EH (cell line): ENCODE measurements at regions not wholly inside any gene's neighbourhood (a gene's known extent, or its start where the extent isn't known, plus 50 kb on each side); places are given as distances from the start of the nearest gene placed in this dataset.
"Not testable (repeated sequence)": the region's sequence is repeated elsewhere in the genome, so short reads cannot be mapped to it uniquely, and the experiment has no call there.

Experiments
- DNase-seq: peaks from one replicate; pipeline ENCODE4 v3.0.0-alpha.2; 2015; ENCODE audit warnings: low read depth

GRCh38 chr12:5308996-5309395, 122.9 kb upstream of the NTF3 start:
- no peak for DNase-seq

- no peak for DNase-seq
Measured at GRCh38 chr12:5309654-5310053, 122.3 kb upstream of the NTF3 start.

GRCh38 chr12:5310151-5310550, 121.8 kb upstream of the NTF3 start:
- DNase-seq: peak; percentile 38

- peak; percentile 24 for DNase-seq
Measured at GRCh38 chr12:5317556-5317955, 114.4 kb upstream of the NTF3 start.

GRCh38 chr12:5318874-5319273, 113.0 kb upstream of the NTF3 start:
- DNase-seq: peak; percentile 73

GRCh38 chr12:5328669-5329517, 103.0 kb upstream of the NTF3 start:
- DNase-seq: no peak

GRCh38 chr12:5332551-5332950, 99.4 kb upstream of the NTF3 start:
- no peak for DNase-seq

- DNase-seq: no peak
Measured at GRCh38 chr12:5333096-5333495, 98.8 kb upstream of the NTF3 start.

- peak; percentile 2 for DNase-seq
Measured at GRCh38 chr12:5335069-5335468, 96.8 kb upstream of the NTF3 start.

GRCh38 chr12:5341086-5341485, 90.8 kb upstream of the NTF3 start:
- not testable (repeated sequence) for DNase-seq

- no peak for DNase-seq
Measured at GRCh38 chr12:5343711-5344110, 88.2 kb upstream of the NTF3 start.

GRCh38 chr12:5344131-5344530, 87.8 kb upstream of the NTF3 start:
- DNase-seq: no peak

GRCh38 chr12:5345534-5345933, 86.4 kb upstream of the NTF3 start:
- DNase-seq: no peak

- no peak for DNase-seq
Measured at GRCh38 chr12:5348057-5348456, 83.9 kb upstream of the NTF3 start.

GRCh38 chr12:5348491-5348890, 83.4 kb upstream of the NTF3 start:
- no peak for DNase-seq

- no peak for DNase-seq
Measured at GRCh38 chr12:5364036-5364770, 67.7 kb upstream of the NTF3 start.

GRCh38 chr12:5369298-5369697, 62.6 kb upstream of the NTF3 start:
- DNase-seq: no peak

GRCh38 chr12:5371631-5372030, 60.3 kb upstream of the NTF3 start:
- peak; percentile 46 for DNase-seq

GRCh38 chr12:5374713-5375112, 57.2 kb upstream of the NTF3 start:
- no peak for DNase-seq

GRCh38 chr12:5375547-5376295, 56.2 kb upstream of the NTF3 start:
- no peak for DNase-seq

GRCh38 chr12:5376591-5377207, 55.2 kb upstream of the NTF3 start:
- no peak for DNase-seq

GRCh38 chr12:5377997-5378592, 53.8 kb upstream of the NTF3 start:
- DNase-seq: peak; percentile 42
